ENCODE measurements at regions not wholly inside any gene's neighbourhood (a gene's known extent, or its start where the extent isn't known, plus 50 kb on each side); places are given as distances from the start of the nearest gene placed in this dataset.

DNA sequence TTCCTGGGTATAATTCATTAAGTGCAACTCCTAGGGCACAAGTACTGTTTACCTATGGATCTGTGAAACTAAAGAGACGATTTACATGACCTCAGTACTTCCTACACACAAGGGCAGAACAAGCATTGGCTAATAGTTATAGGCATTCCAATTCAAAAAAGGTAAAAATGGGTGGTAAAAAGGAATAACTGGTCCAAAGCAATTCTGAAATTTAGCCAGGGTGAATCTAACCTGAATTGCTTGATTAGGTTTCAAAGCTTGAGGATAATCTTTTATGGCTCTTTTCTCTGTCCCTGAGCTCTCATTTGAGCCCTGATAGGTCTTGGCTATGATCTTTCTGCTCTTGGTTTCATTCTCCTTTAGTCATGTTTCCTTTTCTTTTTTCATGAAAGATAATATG, 52.3 kb upstream of the CALCR start:
- TF ChIP-seq, protein P1, sequence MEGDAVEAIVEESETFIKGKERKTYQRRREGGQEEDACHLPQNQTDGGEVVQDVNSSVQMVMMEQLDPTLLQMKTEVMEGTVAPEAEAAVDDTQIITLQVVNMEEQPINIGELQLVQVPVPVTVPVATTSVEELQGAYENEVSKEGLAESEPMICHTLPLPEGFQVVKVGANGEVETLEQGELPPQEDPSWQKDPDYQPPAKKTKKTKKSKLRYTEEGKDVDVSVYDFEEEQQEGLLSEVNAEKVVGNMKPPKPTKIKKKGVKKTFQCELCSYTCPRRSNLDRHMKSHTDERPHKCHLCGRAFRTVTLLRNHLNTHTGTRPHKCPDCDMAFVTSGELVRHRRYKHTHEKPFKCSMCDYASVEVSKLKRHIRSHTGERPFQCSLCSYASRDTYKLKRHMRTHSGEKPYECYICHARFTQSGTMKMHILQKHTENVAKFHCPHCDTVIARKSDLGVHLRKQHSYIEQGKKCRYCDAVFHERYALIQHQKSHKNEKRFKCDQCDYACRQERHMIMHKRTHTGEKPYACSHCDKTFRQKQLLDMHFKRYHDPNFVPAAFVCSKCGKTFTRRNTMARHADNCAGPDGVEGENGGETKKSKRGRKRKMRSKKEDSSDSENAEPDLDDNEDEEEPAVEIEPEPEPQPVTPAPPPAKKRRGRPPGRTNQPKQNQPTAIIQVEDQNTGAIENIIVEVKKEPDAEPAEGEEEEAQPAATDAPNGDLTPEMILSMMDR (IDR thresholded peaks at IDR 0.05), result no peak
- no peak for TF ChIP-seq POLR2A (IDR thresholded peaks at IDR 0.05)
